GM21367 (cell line): ENCODE measurements at regions not wholly inside any gene's neighbourhood (a gene's known extent, or its start where the extent isn't known, plus 50 kb on each side); places are given as distances from the start of the nearest gene placed in this dataset.
"Not testable (repeated sequence)": the region's sequence is repeated elsewhere in the genome, so short reads cannot be mapped to it uniquely, and the experiment has no call there.

Experiments used
- ATAC-seq: cut with Tn5 transposase; IDR thresholded peaks from one replicate; pipeline ENCODE4 v1.9.1; 2021; ENCODE audit not compliant: unreplicated experiment

GRCh38 chr2:219726916-219727315 is 99.5 kb downstream of the SLC4A3 start:
- ATAC-seq = no peak

GRCh38 chr2:219727771-219728429 is 100.5 kb downstream of the SLC4A3 start:
- no peak for ATAC-seq

- no peak for ATAC-seq
Measured at GRCh38 chr2:219728991-219729487, 101.6 kb downstream of the SLC4A3 start.

GRCh38 chr2:219731173-219731572 is 103.7 kb downstream of the SLC4A3 start:
- ATAC-seq = no peak

GRCh38 chr2:219733106-219733505 is 105.7 kb downstream of the SLC4A3 start:
- ATAC-seq = no peak

GRCh38 chr2:219733746-219734145 is 106.3 kb downstream of the SLC4A3 start:
- no peak for ATAC-seq

- no peak for ATAC-seq
Measured at GRCh38 chr2:219736209-219736608, 108.8 kb downstream of the SLC4A3 start.

- ATAC-seq = no peak
Measured at GRCh38 chr2:219737270-219737691, 109.9 kb downstream of the SLC4A3 start.

GRCh38 chr2:219739066-219739465 is 111.6 kb downstream of the SLC4A3 start:
- no peak for ATAC-seq

- no peak for ATAC-seq
Measured at GRCh38 chr2:219739866-219740440, 112.5 kb downstream of the SLC4A3 start.

- no peak for ATAC-seq
Measured at GRCh38 chr2:219743548-219743947, 116.1 kb downstream of the SLC4A3 start.

- ATAC-seq = no peak
Measured at GRCh38 chr2:219744066-219744465, 116.6 kb downstream of the SLC4A3 start.

GRCh38 chr2:219744600-219744999 is 117.2 kb downstream of the SLC4A3 start:
- ATAC-seq = no peak

- no peak for ATAC-seq
Measured at GRCh38 chr2:219747637-219748036, 120.2 kb downstream of the SLC4A3 start.

GRCh38 chr2:219748671-219749570 is 121.5 kb downstream of the SLC4A3 start:
- ATAC-seq = no peak

- not testable (repeated sequence) for ATAC-seq
Measured at GRCh38 chr2:219751121-219751520, 123.7 kb downstream of the SLC4A3 start.

GRCh38 chr2:219752726-219753125 is 125.3 kb downstream of the SLC4A3 start:
- ATAC-seq = no peak

- ATAC-seq = no peak
Measured at GRCh38 chr2:219758907-219759680, 131.7 kb downstream of the SLC4A3 start.

GRCh38 chr2:219759801-219760200 is 132.4 kb downstream of the SLC4A3 start:
- ATAC-seq = no peak

GRCh38 chr2:219765231-219765911 is 137.9 kb downstream of the SLC4A3 start:
- no peak for ATAC-seq
